Spleen (tissue), 11 donors: ENCODE measurements at regions not wholly inside any gene's neighbourhood (a gene's known extent, or its start where the extent isn't known, plus 50 kb on each side); places are given as distances from the start of the nearest gene placed in this dataset.

Source experiments
- DNase-seq: peaks from one replicate; pipeline ENCODE4 v3.0.0-alpha.2; 2020
- H3K27ac ChIP-seq, 8 donors: fragments of 200-600 bp; sonication (generic) in 7 of 8; 1 replicate in 4 of 8; 2 replicates in 4 of 8; pipeline versions ENCODE4 v1.5.0 to v1.8.0; 2016 to 2021; ENCODE audit warnings: inconsistent platforms in 4 of 8, mild to moderate bottlenecking in 4 of 8, moderate library complexity in 1 of 8
- H3K27me3 ChIP-seq, 7 donors: fragments of 200-600 bp; sonication (generic) in 6 of 7; replicated peaks in 1 of 7; 1 replicate in 4 of 7; 2 replicates in 3 of 7; pipeline versions ENCODE4 v1.5.0 to v1.8.0; 2016 to 2021; ENCODE audit warnings: inconsistent platforms in 3 of 7, mild to moderate bottlenecking in 1 of 7
- H3K36me3 ChIP-seq, 6 donors: fragments of 200-600 bp; sonication (generic) in 5 of 6; 1 replicate in 4 of 6; 2 replicates in 2 of 6; pipeline versions ENCODE4 v1.5.0 to v1.8.0; 2016 to 2021; ENCODE audit warnings: inconsistent platforms in 2 of 6
- H3K4me1 ChIP-seq, 6 donors: fragments of 200-600 bp; sonication (generic) in 5 of 6; 1 replicate in 3 of 6; 2 replicates in 3 of 6; pipeline versions ENCODE4 v1.5.0 to v1.8.0; 2016 to 2021; ENCODE audit warnings: inconsistent platforms in 3 of 6
- H3K4me3 ChIP-seq, 8 donors: fragments of 200-600 bp; sonication (generic) in 7 of 8; 1 replicate in 4 of 8; 2 replicates in 4 of 8; pipeline versions ENCODE4 v1.5.0 to v1.8.0; 2016 to 2021; ENCODE audit warnings: inconsistent platforms in 4 of 8, mild to moderate bottlenecking in 4 of 8, moderate library complexity in 2 of 8
- H3K9me3 ChIP-seq, 8 donors: fragments of 200-600 bp; sonication (generic) in 7 of 8; 1 replicate in 4 of 8; 2 replicates in 4 of 8; pipeline versions ENCODE4 v1.5.0 to v1.8.0; 2016 to 2021; ENCODE audit warnings: inconsistent platforms in 4 of 8
- CTCF ChIP-seq, 11 experiments: fragments of 200-600 bp in 7 of 11; fragments of 450-650 bp in 4 of 11; sonication (generic) in 4 of 11; IDR thresholded peaks in 8 of 11; conservative IDR thresholded peaks in 3 of 11; 1 replicate in 7 of 11; 2 replicates in 4 of 11; pipeline versions ENCODE4 v1.4.0 to v1.8.0; 2016 to 2021; ENCODE audit warnings: antibody characterized with exemption in 11 of 11, inconsistent platforms in 4 of 11, mild to moderate bottlenecking in 1 of 11
- POLR2A ChIP-seq, 3 donors: fragments of 450-650 bp; IDR thresholded peaks; one replicate each; pipeline ENCODE4 v1.5.1; 2017; ENCODE audit warnings: antibody characterized with exemption in 3 of 3, mild to moderate bottlenecking in 1 of 3
- POLR2AphosphoS5 ChIP-seq, 3 donors: sonication (generic); formaldehyde crosslinking; IDR thresholded peaks; one replicate each; pipeline ENCODE4 v1.5.1; 2017; ENCODE audit warnings: antibody characterized with exemption in 3 of 3
- WGBS, 5 donors: extraction: QIAGEN DNeasy Blood & Tissue Kit in 3 of 5; methylation state at CpG; one replicate each; pipeline versions ENCODE4 v1.1.5 to v1.1.7; 2013 to 2018; 5-methylcytosine and 5-hydroxymethylcytosine counted together
- intact Hi-C: fragments of 100-400 bp; cut with DNase I; formaldehyde crosslinking; loops from one replicate; pipeline ENCODE4 v1.15.0; 2023; ENCODE audit warnings: low total_unique reads
- donor health status: healthy with polysubstance abuse.
- donor health status: DM: no; HTN: no; CAD: no; lungs with moderate emphysema.
- donor health status: DM: no; HTN: no; CAD: no.
- donor health status: Bipolar disorder and iron deficiency.
- donor health status: healthy.
- donor health status: DM: no; HTN: no; CAD: no.
- donor health status: DM: yes; HTN: yes; CAD: no.

DNA sequence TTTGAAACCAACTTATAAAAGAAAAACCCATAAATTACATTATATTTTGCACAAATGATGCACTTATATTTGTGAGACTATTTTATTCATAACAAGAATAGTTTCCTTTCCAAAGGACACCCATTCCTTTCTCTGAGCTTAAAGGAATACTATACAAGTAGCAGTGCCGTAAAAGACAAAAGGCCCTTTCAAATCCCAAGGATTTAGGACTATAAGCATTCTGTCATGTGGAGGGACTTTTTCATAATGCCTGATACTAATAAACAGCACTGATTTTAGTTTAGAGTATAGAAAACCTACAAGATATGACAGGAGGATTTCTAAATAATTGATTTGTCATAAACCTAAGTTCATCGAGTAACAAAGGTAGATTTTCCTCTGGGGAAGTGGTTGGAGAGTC lies 1134.2 kb upstream of the ZEB2 start:
- DNase-seq = no peak
- H3K27ac ChIP-seq = no peak overlapping the region
- 85 to 93% (median 89%) methylated on average over 2 of the region's 2 CpGs for WGBS, 5 donors
- no peak overlapping the region for H3K4me3 ChIP-seq
- H3K27me3 ChIP-seq = no peaks in the 10 kb centered on the region
- no peaks in the 10 kb centered on the region for H3K4me1 ChIP-seq
- intact Hi-C loops = no loop called here
- TF ChIP-seq CTCF (IDR thresholded peaks at IDR 0.05 in 8 of 11, conservative IDR thresholded peaks at IDR 0.05 in 3 of 11) (no peak), POLR2A (IDR thresholded peaks at IDR 0.05) (no peak), POLR2AphosphoS5 (IDR thresholded peaks at IDR 0.05) (no peak)
- H3K9me3 ChIP-seq = no peaks in the 10 kb centered on the region
- no peaks in the 10 kb centered on the region for H3K36me3 ChIP-seq

GRCh38 chr2:145653553-145653952 lies 1133.6 kb upstream of the ZEB2 start:
- no peak for DNase-seq
- H3K4me3 ChIP-seq = no peak overlapping the region
- no peaks in the 10 kb centered on the region for H3K4me1 ChIP-seq
- intact Hi-C loops = no loop called here
- no peaks in the 10 kb centered on the region for H3K27me3 ChIP-seq
- H3K27ac ChIP-seq = no peak overlapping the region
- TF ChIP-seq POLR2A (IDR thresholded peaks at IDR 0.05) = no peak
- no peak for TF ChIP-seq CTCF (IDR thresholded peaks at IDR 0.05 in 8 of 11, conservative IDR thresholded peaks at IDR 0.05 in 3 of 11)
- TF ChIP-seq POLR2AphosphoS5 (IDR thresholded peaks at IDR 0.05) = no peak
- no peaks in the 10 kb centered on the region for H3K9me3 ChIP-seq
- no peaks in the 10 kb centered on the region for H3K36me3 ChIP-seq

DNA sequence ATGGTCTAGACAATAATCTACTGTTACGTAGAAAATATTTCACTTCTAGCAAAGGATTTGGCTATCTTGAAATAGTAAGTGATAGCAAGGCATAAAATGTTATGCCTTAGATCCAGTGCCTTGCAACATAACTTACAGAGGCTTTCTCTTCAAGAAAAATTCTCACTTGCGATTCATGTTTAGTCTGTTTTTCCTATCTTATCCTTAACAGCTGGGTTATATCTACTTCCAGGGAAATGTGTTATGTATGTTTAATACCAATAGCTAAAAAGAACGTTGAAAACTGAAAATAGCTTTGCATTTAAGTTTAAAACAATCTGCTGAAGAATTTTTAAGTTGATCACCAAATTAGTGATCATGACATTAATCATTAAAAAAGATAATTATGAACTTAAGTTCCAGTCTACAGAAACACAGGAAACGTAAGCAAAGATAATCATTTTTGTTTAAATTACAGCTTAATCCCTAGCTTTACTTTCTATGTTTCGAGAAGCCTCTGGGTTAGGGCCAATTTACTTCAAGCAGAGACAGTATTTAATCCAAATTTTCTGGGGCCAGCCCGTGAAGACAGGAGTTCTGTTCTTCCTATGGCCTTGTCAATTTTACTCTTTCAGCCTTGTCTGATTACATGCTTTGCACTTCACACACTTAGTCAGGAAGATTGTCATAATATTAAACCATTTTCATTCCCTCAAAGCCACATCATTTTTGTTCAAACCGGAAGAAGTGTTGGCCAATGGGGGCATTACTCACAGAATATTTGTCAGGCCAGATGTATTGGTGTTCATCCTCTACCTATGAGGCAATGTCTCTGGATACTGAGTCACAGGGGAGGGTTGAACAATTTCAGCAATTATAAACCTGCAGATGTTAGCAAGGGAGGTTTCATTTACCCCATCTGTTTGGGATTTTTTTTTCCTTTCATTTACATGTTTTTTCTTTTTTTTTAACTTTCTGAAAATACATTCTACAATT lies 1132.9 kb upstream of the ZEB2 start:
- intact Hi-C loops = no loop called here

More for the DNA sequence above, 1132.9 kb upstream of the ZEB2 start:
- Histone ChIP-seq H3K27ac (peak overlapping the region in 2 of 8 donors; percentile 19 to 23), H3K27me3 (no peaks in the 10 kb centered on the region), H3K9me3 (no peaks in the 10 kb centered on the region), H3K4me1 (no peaks in the 10 kb centered on the region), H3K36me3 (no peaks in the 10 kb centered on the region), H3K4me3 (no peak overlapping the region)
- DNase-seq = no peak
- TF ChIP-seq POLR2A (IDR thresholded peaks at IDR 0.05) (no peak), CTCF (IDR thresholded peaks at IDR 0.05 in 8 of 11, conservative IDR thresholded peaks at IDR 0.05 in 3 of 11) (no peak), POLR2AphosphoS5 (IDR thresholded peaks at IDR 0.05) (no peak)
- WGBS, 5 donors = 67 to 86% (median 79%) methylated on average over 7 of the region's 7 CpGs
